Stimulated activated CD4-positive, alpha-beta T cell treated with anti-CD3 and anti-CD28 coated beads, Interleukin-2, amount 100 ng/mL, for 48 hours (primary cell): ENCODE measurements at regions not wholly inside any gene's neighbourhood (a gene's known extent, or its start where the extent isn't known, plus 50 kb on each side); places are given as distances from the start of the nearest gene placed in this dataset.

ENCODE experiments used
- DNase-seq, 2 donors: peaks; one replicate each; pipeline ENCODE4 v3.0.0-alpha.2; 2020

DNA sequence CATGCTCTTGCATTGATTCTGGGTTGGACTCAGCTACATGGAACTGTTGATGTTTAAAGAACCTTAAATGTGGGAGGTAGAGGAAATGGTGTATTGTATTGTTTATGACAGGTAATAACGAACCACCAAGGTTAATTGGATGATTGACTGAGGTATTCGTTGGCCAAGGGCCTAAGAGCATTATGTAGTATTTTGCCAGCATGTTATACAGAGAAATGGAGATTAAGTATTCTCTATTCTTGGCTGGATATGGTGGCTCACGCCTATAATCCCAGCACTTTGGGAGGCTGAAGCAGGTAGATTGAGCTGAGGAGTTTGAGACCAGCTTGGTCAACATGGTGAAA lies 59.0 kb upstream of the CDK20 start:
- DNase-seq, result no peak

- DNase-seq, result no peak
Measured at GRCh38 chr9:88028338-88028737, 54.0 kb upstream of the CDK20 start.

DNA sequence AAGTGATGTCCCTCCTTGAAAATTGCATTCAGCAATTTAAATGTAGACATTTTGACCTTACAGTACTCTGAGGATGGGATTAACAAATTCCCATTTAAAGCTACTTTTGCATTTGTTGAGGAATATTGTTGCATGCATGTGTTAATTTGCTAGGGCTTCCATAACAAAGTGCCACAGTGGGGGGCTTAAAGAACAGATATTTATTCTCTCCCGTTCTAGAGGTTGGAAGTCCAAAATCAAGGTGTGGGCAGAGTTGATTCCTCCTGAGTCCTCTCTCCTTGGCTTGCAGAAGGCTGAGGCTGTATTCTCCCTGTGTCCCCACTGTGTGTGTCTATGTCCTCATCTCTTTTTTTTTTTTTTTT lies 51.8 kb upstream of the CDK20 start:
- DNase-seq, result no peak

GRCh38 chr9:88025411-88026117 lies 51.2 kb upstream of the CDK20 start:
- no peak for DNase-seq

DNA sequence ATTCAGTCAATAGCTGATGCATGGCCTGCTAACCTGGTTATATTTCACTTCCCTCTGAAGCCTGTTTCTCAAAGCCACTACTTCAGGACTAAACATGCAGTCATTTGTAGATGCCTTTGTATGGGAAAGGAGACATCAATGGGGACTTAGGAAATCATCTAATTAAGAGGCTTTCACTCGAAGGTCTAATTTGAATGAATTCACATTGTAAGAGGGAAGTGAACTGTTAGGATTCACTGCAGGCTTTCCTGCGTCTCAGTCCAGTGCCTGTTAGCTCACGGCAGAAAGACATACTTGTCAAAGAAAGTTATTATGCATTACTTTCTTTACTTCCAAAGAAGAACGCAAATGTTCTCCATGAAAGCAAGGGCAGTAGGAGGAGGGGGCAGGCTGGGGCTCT lies 50.6 kb upstream of the CDK20 start:
- DNase-seq, result no peak
